GM21367 (cell line): ENCODE measurements at regions not wholly inside any gene's neighbourhood (a gene's known extent, or its start where the extent isn't known, plus 50 kb on each side); places are given as distances from the start of the nearest gene placed in this dataset.

Experiments
- ATAC-seq: cut with Tn5 transposase; IDR thresholded peaks from one replicate; pipeline ENCODE4 v1.9.1; 2021; ENCODE audit not compliant: unreplicated experiment

DNA sequence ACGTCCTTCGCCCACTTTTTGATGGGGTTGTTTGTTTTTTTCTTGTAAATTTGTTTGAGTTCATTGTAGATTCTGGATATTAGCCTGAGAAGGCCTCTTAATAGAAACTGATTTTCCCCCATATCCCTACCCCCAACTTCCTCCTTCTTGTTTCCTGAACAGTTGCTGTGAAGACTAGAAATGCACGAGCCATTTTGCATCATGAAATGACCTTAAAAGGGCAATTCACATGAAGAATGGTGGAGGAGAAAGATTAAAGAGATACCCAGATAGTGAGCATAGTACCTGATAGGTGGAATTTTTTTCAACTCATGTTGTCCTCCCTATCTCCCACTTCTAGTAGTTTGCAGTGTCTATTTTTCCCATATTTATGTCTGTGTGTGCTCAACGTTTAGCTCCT lies 55.2 kb upstream of the KCNH8 start:
- no peak for ATAC-seq

DNA sequence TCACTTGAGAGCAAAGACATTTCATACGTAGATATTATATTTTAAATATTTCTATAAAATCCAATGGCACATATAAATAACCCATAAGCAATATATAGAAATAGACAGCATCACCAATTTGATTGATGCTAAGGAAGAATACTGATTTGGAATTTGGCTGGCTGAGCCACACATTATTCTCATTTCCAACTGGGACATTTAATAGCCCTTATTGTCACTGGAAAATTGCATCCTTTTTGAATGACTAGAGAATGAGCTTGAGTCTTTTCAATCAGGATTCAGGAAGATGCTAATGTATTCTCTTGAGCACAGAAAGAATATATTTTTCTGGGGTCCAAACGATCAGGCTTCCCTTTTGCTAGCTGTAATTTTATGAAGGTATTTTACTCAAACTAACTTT lies 70.9 kb upstream of the KCNH8 start:
- ATAC-seq, result no peak

DNA sequence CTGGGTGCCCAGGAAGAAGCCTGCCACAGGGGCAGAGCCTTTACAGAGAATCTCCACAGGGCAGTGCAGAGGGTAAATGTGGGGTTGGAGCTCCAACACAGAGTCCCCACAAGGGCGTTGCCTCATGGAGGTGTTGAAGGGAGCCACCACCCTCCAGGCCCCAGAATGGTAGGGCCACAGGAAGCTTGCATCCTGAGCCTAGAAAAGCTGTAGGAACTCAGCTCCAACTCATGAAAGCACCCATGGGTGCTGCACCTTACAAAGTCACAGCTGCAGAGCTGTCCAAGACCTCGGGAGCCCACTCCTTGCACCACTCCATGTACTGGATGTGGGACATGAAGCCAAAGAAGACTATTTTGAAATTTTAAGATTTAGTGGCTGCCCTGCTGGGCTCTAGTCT lies 73.3 kb upstream of the KCNH8 start:
- no peak for ATAC-seq

DNA sequence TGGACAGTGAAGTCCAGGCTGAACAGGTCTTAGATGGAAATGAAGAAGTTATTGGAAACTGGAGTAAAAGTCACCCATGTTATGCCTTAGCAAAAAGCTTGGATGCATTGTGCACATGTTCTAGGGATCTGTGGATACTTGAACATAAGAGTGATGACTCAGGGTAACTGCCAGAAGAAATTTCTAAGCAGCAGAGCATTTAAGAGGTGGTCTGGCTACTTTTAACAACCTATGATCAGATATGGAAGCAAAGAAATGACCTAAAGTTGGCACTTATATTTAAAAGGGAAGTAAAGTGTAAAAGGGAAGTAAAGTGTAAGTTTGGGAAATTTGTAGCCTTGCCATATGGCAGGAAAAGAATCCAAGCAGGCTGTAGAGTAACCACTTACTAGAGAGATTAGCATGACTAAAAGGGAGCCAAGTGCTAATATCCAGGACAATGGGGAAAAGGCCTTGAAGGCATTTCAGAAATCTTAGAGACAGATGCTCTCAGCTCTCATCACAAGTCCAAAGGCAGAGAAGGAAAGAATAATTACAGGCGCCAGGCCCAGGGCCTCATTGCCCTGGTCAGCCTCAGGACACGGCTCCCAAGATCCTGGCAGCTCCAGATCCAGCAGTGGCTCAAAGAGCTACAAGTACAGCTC lies 73.9 kb upstream of the KCNH8 start:
- no peak for ATAC-seq

DNA sequence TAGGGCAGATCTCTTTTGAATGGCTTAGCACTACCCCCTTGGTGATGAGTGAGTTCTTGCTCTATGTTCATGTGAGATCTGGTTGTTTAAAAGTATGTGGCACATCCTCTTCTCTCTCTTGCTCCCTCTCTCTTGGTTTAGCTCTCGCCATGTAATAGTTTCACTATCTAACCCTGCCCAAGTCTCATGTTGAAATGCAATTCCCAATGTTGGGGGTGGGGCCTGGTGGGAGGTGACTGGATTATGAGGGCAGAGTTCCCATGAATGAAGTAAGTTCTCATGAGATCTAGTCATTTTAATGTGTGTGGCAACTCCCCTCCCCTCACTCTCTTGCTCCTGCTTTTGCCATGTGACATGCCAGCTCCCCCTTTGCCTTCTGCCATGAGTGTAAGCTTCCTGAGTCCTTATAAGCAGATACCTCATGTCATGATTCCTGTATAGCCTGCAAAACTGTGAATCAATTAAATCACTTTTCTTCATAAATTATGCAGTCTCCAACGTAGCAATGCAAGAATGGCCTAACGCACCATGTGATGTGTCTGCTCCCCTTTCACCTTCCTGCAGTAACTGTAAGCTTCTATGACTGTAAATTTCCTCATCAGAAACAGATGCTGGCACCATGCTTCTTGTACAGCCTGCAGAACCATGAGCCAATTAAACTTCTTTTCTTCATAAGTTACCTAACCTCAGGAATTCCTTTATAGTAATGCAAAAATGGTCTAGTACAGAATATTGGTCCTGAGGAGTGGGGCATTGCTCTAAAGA lies 74.8 kb upstream of the KCNH8 start:
- no peak for ATAC-seq

DNA sequence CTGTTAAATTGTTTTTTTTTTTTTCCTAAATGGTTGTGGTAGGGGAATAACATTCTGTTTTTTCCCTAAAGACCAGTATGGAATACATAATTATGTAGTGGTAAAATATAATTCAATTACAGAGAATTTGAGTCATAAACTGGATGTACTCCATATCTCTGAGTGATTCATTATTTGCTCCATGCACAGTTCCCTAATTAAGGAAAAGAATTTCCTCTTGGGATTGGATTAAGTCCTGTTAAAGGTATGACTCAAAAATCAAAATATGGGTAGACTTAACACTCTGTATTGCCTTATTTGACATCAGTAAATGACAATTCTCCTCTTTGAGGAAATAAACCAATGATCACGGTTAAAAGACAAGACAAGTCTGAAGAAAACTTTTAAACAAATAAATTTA lies 78.0 kb upstream of the KCNH8 start:
- no peak for ATAC-seq

DNA sequence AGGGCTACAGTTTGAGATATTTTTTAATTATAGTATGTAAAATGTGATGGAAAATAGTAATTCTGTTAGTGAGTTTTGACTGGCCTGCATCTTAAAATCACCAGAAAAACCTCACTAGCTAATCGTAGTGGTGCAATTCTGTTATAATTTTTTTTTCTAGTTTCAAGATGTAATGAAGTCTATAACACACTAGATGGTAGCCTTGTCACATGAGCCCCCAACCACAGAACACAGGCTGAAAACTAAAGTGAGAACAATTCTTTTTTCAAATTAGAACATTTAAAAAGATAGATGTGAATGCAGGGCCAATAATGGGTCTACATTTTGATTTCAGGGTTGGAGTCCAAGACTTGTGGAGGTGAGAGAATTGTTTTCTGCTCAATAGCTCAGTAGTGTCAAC lies 83.3 kb upstream of the KCNH8 start:
- no peak for ATAC-seq

DNA sequence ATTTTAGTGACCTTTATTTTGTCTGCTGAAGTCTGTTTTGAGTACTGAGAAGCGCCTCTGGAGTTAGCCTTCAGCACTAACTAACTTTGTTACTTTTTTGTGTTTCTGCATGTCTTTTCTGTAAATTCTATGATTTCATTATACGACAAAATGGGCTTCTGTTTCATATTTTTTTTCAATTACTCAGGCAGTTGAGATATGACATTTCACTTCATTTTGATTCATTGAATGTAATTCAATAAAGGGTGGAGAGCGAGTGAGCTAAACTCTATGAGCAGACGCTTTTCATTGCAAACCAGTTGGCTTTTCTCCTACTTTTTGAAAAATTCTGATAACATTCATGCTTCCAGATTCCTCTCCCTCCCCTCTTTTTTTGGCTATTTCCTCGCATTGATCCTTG lies 84.4 kb upstream of the KCNH8 start:
- no peak for ATAC-seq

DNA sequence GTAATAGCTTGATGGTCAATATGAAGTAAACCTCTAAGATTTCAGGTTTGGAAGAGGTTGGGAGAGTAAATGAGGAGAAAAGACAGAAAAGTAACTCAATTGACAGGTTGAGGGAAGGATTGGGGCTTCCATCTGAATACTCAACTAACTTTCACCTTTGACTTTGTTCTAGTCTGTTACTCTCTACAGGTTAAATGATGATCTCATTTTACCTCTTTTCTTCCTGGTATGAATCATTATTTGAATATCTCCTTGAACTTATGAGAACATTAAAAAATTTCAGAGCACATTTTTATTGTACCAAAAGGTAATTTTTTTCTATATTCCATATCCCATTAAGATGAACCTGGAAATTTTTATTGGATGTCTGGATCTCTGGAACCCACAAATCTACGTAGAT lies 87.9 kb upstream of the KCNH8 start:
- no peak for ATAC-seq

DNA sequence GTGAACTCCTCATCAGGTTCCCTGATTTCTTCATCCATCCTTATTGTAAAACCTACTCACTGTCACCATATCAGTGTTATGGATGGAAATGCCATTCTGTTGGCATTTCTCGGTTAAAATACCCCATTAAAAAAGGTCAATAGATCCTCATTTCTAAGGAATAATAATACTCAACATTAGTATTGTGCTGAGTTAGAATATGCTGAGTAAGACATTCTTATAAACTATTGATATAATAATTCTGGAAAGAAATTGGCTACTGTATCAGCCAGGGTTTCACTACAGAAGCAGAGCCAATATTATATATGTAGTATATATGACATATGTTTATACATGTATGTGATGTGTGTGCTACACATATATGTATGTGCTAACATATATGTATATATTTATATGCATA lies 95.4 kb upstream of the KCNH8 start:
- ATAC-seq, result no peak

DNA sequence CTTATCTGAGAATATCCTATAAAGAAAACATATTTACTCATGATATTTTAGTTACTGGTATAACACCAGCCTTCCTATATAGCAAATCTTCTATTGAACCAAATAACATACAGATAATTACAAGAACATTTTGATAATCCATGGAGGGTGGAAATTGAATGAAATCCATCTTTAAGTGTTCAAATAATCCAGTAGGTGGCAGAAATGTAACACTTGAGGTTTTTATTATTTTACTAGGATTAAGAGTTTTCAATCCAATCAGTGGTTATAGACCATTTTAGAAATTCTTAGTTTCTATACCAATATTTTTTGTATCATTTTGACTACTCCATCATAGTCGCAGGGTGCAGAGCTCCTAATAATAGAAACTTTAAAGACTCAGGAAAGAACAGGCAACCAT lies 101.9 kb upstream of the KCNH8 start:
- no peak for ATAC-seq

DNA sequence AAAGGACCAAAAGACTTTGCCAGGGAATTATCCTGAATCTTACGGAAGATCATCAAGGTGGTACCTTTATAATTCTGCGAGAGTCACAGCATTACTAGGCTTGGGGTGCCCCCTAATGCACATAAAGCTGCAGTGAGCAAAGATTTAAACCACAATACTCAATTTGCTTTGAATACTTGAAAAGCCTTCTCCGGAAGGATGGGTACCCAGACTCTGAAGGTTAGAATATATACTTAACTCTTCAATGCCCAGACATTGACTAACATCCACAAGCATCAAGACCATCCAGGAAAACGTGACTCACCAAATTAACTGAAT lies 117.8 kb upstream of the KCNH8 start:
- no peak for ATAC-seq

DNA sequence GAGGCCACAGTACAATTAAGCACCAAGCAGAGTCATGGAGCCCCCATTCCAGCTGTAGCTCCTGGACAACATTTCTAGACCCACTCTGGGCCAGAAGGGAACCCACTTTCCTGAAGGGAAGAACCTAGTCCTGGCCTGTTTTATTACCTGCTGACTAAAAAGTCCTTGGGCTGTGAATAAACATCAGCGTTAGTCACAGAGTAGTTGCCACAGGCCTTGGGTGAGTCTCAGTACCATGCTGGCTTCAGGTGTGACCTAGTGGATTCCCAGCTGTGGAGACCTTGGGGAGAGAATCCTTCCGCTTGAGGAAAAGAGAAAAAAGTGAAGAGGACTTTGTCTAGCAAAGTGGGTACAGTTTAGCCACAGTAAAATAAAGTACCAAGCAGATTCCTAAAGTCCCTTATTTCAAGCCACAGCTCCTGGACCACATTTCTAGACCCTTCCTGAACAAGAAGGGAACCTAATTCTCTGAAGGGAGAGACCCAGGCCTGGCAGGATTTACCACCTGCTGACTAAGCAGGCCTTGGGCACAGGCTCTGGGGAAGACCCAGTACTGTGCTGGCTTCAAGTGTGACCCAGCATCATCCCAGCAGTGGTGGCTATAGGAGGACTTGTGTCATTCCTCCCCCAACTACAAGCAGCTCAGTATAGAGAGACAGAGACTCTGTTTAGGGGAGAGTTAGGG lies 118.3 kb upstream of the KCNH8 start:
- no peak for ATAC-seq

DNA sequence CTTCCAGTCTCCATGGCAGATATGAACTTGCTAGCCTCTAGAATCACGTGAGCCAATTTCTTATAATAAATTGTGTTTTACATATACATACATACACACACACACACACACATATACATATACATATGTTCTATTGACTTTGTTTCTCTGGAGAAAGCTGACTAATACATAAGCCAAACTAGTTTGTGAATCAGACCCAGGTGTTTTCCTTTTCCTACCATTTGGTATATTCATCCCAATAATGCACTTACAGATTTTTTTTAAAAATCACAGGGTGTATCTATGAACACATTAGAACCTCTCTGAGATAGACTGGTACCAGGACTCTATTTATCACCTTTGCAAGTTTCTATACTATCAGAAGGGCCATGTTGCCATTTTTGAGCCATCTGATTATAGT lies 122.9 kb upstream of the KCNH8 start:
- ATAC-seq, result no peak

DNA sequence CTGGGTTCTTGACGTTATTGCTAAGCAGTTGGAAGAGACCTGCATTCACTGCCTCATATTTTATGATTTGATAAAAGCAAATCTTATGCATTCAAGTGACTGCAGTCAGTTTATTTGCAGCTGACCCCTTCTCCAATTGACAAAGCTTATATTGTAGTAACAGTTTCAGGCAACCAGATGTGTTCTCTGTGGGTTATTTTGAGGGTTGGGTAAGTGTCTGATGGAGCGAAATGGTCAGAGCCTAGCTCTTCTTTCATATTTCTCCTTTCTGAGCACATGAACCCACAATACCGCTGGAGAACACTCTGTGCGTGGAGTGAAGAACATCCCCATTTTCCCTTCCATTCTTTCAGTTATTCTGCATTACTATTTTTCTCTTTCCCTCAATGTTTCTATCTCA lies 125.8 kb upstream of the KCNH8 start:
- no peak for ATAC-seq

DNA sequence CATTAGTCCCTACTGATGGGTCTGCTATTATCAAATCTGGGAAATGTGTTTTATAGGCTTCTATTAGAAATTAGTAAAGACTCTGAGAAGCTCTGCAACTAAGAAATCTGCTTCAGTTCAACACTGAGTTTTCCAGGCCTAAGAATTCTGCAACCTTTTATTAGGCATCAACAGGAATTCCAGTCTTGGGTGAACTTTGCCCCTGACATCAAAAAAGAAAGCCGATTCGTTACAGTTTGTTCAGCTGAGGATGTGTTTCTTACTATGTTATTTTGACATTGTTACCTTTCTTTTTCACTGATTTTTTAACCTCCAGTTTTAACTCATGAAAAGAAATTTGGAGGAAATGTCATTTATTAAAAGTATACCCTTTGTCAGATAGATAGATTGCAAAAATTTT lies 131.5 kb upstream of the KCNH8 start:
- no peak for ATAC-seq

DNA sequence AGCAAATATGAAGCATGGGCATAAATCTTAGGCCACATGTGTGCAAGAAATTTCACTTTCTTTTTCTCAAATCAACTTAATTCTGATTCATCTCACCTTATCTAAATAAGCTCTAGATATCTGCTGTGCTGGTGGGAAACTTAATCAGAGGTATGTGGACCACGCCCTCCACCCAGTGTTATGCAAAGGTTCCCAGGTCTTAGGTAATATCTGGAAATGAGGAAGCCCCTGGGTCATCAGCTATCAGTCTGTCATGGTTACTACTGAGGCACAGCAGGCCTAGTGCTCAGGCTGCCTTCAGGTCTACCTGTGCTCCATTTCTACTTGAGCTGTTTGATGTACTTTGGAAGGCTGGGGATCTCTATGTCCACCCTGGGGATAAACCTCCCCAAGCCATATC lies 134.4 kb upstream of the KCNH8 start:
- ATAC-seq, result no peak

DNA sequence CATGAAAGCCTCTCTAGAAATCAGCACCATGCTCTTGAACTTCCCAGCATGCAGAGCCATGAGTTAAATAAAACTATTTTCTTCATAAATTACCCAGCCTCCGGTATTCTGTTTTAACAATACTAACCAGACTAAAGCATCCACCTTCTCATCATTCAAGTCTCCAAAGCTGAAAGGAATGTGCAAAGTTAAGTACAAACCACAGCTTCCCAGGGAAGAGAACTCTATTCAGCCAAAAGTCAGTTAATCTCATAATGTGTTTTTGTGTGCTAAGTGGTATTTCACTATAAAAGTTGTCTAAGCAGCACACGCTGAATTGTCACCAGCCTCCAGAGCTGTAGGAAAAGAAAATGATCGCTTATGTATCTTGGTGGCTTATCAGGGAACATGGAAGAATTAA lies 135.5 kb upstream of the KCNH8 start:
- ATAC-seq, result no peak

DNA sequence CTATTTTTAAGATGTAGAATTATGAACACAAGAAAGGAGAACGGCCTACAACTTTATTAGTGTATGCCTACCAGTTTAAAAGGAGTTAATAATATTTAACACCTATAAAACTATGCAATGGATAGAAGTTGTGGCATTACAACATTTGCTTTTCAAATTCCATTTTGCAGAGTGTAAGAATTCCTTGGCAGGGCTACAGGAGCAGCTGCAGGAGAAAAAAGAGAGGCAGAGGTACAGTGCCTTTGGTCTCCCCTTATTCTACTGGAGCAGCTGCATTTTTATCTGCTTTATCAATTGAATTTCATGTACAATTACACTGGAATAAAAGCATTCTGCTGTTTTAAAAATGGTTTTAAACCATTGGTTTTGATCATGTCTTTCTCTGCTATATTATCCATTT lies 145.7 kb upstream of the KCNH8 start:
- ATAC-seq, result no peak

DNA sequence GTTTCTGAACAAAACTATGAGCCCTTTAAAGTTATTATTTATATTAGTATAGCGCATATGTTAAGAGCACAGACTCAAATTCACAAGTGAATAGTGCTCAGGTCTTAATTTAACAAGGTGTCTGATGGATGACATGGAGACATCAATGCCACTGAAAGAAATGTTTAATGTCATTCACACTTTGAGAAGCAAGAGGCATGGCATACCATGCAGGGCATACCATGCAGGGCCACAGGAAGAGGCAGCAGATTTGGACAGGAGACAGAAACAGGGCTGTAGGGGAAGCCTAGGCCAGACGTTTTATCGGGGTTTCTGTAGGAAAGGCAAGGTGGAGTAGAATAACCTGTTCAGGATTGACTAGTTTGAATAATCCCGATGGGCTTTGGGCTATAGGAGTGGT lies 150.2 kb upstream of the KCNH8 start:
- no peak for ATAC-seq

DNA sequence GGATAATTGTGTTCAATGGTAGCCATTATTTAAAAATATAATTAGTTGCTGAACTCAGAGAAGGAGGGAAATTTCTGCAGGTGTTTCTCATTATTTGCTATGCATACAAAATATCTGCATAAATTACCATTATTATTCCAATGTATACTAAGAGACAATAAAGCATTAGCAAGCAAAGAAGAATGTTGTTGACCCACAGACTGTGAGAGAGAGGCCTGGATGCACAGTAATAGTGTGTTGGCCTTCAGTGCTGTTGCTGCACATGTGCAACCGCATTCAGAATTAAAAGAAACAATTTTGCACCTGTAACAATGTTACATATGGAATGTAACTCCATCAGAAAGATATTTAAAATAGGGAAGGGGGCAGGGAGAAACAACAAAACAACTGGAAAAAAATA lies 155.6 kb upstream of the KCNH8 start:
- no peak for ATAC-seq

DNA sequence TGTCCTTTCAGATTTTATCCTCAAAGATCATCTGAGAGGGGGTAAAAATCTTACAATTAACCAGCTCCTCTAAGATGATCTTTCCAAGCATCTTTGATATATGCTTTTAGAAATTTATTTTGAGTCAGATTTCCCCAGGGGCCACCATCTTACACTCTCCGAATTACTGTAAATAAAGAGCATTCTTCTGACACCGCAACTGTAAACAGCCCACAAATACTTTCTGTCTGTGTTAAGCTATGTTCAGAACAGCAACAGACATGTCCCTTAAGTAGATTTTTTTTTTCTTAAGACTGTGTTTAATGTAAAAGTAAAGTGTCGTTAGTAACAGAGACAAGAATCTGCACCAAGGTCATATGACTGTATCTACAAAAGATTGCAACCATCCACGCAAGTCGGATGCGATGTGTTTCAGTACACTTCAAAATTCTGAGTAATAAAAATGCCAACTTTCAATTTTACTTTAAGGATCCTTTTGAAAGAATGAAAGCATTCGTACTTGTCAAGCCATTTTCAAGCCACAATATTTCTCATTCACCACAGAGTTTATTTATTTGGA lies 159.0 kb upstream of the KCNH8 start:
- ATAC-seq, result no peak
